K562 (cell line): ENCODE measurements at regions not wholly inside any gene's neighbourhood (a gene's known extent, or its start where the extent isn't known, plus 50 kb on each side); places are given as distances from the start of the nearest gene placed in this dataset.

Experiments used
- TF ChIP-seq, protein P1 (sequence below), 2 experiments: fragments of 450-650 bp; IDR thresholded peaks; 2 replicates each; pipeline ENCODE4 v1.6.1; 2016; ENCODE audit warnings: mild to moderate bottlenecking in 2 of 2, borderline replicate concordance in 1 of 2, low read depth in 1 of 2, moderate library complexity in 1 of 2

GRCh38 chr14:41167040-41167439 is 439.6 kb upstream of the LRFN5 start (continued):
- TF ChIP-seq, protein P1, sequence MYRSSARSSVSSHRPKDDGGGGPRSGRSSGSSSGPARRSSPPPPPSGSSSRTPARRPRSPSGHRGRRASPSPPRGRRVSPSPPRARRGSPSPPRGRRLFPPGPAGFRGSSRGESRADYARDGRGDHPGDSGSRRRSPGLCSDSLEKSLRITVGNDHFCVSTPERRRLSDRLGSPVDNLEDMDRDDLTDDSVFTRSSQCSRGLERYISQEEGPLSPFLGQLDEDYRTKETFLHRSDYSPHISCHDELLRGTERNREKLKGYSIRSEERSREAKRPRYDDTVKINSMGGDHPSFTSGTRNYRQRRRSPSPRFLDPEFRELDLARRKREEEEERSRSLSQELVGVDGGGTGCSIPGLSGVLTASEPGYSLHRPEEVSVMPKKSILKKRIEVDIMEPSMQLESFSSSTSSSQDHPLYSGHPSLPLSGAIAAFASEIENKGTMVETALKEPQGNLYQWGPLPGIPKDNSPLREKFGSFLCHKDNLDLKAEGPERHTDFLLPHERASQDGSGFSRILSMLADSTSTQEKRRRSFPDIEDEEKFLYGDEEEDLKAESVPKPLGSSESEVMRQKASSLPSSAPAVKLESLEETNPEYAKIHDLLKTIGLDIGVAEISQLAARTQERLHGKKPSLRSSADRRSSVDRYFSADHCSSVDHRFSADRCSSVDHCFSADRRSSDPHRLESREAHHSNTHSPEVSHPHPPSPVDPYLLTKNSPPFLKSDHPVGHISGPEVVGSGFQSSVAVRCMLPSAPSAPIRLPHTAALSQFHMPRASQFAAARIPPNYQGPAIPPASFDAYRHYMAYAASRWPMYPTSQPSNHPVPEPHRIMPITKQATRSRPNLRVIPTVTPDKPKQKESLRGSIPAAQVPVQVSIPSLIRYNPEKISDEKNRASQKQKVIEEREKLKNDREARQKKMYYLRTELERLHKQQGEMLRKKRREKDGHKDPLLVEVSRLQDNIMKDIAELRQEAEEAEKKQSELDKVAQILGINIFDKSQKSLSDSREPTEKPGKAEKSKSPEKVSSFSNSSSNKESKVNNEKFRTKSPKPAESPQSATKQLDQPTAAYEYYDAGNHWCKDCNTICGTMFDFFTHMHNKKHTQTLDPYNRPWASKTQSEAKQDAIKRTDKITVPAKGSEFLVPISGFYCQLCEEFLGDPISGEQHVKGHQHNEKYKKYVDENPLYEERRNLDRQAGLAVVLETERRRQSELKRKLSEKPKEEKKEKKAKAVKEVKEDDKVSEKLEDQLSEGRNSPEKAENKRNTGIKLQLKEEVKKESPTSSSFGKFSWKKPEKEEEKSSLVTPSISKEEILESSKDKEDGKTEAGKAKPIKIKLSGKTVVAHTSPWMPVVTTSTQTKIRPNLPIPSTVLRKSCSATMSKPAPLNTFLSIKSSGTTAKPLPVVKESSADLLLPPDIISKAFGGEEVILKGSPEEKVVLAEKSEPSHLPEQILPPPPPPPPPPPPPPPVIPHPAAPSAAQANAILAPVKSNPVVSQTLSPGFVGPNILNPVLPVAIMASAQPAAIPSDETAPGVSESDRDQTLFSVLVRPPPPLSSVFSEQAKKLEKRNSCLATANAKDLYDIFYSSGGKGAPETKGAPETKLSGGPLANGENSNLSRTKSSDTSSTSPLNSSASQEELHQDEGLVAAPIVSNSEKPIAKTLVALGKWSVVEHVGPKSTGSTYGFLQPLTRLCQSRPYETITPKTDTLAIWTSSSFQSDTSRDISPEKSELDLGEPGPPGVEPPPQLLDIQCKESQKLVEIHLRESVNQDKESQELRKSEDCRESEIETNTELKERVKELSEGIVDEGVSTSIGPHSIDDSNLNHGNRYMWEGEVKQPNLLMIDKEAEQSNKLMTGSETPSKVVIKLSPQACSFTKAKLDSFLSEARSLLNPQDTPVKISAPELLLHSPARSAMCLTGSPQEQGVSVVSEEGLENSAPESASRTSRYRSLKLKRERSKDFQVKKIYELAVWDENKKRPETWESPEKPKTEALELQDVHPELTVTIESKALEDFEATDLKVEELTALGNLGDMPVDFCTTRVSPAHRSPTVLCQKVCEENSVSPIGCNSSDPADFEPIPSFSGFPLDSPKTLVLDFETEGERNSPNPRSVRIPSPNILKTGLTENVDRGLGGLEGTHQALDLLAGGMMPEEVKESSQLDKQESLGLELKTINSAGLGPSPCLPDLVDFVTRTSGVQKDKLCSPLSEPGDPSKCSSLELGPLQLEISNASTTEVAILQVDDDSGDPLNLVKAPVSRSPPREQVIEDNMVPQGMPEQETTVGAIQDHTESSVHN (IDR thresholded peaks at IDR 0.05; ENCODE audit: borderline replicate concordance in 1 of 2, low read depth in 1 of 2) = no peak
- TF ChIP-seq, all 486 proteins: peak for 0
